HS-5 (cell line): ENCODE measurements at regions not wholly inside any gene's neighbourhood (a gene's known extent, or its start where the extent isn't known, plus 50 kb on each side); places are given as distances from the start of the nearest gene placed in this dataset.
"Not testable (repeated sequence)": the region's sequence is repeated elsewhere in the genome, so short reads cannot be mapped to it uniquely, and the experiment has no call there.

ENCODE experiments used
- DNase-seq: peaks from one replicate; pipeline ENCODE4 v3.0.0-alpha.2; 2012; ENCODE audit warnings: low read depth

DNA sequence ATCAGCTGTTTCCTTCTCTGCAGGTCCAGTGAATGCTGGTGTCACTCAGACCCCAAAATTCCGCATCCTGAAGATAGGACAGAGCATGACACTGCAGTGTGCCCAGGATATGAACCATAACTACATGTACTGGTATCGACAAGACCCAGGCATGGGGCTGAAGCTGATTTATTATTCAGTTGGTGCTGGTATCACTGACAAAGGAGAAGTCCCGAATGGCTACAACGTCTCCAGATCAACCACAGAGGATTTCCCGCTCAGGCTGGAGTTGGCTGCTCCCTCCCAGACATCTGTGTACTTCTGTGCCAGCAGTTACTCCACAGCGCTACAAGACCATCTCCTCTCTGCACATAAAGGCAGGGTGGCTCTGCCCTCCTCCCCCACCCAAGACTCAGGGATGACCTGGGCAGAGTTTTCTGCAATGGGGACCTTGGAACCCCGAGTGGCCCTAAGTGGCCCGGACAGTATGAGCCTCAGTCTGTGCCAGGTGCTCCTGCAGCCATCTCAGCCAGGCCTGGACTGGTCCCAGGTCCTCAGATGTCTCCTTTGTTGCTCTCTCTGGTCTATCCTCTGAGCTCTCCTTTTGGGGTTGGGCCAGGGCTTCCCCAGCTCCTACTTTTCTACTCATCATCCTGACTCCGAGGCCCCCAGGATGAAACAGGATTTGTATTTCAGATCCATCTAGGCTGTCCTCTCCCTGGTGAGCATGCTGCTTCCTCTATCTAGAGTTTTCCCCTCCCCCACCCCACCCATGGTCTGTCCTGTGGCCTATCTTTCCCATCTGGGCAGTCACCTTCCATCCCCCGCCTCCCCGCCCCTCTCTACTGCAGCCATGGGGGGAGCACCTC lies 212.1 kb upstream of the PRSS58 start:
- no peak for DNase-seq

DNA sequence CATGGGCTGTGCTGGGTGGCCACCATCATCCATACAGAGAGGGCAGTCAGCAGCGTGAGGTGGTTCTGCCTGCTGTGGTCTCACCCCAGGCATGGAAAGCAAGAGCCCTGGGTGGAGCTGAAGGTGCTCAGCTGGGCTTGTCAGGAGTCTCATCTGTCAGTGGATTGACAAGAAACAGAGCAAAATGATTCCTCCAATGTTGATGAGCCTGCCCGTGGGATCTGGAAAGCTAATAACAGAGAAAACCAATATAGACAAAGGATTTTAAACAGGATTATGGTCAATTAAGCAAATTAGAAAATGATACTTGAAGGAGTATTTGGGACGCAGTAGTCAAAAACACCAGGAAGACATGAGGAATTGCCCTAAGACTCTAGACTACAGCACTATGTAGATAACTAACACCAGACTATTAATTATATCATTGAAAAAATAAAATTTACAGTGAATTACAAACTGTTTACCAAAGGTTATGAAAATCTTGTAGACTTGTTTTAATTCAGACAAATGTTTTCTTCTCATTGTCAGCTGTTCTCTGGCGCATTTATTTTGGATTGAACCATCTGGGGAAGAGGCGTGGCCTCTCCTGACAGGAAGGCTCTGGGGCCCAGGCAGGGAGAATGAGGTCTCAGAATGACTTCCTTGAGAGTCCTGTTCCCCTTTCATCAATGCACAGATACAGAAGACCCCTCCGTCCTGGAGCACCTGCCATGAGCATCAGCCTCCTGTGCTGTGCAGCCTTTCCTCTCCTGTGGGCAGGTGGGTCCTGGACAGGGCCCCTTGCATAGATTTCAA lies 211.2 kb upstream of the PRSS58 start:
- no peak for DNase-seq

DNA sequence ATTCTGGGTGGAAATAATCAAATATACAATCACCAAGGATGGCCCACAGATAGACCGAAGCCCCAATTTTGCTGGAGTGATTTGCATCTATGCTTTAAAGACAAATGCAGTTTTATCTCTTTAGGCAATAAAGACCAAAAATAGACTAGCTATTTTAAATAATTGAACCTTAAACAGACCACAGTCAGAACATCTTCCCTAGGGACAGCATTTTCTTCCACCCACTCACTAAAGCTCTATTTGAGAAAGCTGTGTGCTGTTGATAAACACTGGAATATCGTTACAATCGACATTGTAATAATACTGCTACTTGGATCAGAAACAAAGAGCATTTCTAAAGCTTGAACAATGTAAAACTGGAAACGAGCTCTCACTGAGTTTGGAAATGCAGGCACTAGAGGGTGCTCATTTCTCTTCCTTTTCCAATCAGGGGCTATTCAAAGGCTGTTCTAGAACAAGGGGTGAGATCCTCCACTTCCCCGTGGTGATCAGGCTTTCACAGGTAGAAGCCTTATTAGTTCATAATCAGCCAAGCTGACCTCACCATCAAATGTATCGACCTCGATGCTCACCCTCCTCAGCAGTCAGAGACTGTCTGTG lies 209.3 kb upstream of the PRSS58 start:
- not testable (repeated sequence) for DNase-seq

DNA sequence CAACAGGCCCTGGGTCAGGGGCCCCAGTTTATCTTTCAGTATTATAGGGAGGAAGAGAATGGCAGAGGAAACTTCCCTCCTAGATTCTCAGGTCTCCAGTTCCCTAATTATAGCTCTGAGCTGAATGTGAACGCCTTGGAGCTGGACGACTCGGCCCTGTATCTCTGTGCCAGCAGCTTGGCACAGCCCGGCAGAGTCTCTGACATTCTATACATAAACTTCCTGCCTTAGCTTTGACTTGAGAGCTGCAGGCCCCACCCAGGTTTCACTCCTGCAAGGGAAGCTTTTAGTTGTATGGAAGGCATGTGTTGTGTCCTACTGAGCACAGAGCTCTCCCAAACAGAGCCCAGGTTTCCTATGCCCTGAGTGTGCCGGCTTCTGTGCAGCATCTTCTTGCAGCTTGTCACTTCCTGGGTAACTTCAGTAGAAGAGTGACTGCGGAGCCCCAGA lies 205.6 kb upstream of the PRSS58 start:
- DNase-seq, result no peak

DNA sequence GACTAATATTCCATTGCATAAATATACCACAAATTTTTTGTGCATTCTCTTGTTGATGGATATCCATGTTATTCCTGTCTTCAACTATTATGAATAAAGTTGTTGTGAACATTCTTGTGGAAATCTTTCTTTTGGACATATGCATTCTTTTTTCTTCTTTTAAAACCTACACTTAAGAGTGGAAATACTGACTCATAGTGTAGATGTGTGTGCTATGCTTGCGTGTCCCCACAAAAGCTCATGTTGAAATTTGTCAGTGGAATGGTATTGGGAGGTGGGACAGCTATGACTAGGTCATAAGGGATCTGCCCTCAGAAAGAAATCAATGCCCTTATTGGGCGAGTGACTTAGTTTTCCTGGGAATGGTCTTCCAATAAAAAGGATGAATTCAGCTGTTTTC lies 203.6 kb upstream of the PRSS58 start:
- peak; percentile 86 for DNase-seq

DNA sequence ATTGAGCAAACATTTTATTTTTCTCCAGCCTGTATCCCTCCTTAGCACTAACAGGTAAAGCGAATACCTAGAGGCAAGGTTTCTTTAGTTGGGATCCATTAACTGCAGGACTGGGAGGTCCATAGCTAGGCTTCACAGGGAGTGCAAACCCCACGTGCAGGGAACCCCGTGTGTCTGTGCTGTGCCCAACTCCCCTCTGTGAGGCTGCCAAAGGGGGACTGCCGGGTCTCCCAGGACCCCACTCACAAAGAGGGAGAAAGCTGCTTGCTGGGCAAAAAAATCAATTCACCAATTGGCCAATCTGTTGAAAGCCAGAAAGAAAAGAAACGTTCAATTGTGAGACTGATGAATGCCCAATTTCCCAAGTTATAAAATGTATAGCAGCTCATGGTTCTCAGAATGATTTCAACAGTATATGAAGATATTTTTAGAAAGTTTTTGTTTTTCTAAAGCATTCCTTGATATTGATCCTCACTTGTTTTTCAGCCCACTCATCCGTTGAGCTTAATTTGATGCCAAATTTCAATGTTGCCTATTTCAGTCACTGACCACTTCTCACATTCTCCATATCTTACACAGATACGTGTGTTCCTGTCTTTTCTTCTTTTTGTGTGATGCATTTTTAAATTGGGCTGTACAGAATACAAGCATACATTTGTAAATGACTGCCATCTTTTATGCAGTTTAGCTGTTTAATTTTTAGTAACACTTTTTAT lies 202.7 kb upstream of the PRSS58 start:
- no peak for DNase-seq

DNA sequence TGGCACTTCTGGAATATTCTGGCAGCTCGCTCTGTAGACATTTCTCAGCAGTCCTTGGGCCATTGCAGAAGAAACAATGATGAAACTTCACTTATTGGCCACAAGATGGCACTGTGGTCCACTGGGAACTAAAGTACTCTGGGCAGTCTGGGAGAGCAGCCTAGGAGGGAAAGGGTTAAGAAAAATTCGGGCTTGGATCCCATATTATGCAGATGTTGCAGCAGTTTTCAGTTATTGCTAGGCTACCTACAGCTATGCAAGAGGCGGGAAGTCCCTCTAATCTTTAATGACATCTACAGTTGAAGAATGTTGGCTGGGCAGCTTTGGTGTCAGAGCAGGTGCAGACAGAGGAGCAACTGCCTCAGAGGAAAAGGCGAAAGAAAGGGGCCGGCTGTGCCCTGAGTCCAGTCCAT lies 201.7 kb upstream of the PRSS58 start:
- peak; percentile 63 for DNase-seq

DNA sequence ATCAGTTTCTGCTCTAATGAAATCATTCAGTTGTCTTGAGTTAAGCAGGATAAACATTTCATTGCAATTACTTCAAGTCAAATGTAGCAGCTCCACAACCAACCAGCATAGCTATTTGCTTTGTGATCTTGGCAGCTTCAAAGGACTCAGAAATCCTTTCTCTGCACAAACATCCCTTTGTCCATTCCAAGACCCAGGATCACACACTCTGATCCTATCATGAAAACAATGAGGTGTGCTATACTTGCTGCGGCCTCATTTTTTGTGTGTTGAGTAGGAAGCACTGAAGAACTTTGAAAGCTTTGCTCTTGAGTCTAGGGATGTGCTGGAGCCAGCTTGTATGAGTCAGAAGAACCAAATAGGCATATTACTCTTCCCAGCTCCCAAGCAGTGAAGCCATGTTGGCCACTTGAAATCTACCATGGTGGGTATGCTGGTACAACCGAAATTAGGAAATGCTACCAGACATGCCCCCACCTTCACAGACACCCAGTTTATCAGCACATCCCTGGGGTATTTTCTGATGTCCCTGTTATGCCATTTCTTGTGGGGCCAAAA lies 199.4 kb upstream of the PRSS58 start:
- no peak for DNase-seq

DNA sequence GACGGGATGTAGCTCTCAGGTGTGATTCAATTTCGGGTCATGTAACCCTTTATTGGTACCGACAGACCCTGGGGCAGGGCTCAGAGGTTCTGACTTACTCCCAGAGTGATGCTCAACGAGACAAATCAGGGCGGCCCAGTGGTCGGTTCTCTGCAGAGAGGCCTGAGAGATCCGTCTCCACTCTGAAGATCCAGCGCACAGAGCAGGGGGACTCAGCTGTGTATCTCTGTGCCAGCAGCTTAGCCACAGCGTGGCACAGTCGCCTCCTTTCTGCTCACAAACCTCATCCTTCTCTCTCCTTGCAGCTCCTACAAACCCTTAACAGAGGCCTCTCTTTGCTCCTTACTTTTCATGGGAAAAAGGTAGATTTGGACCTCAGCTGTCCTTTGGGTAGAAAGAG lies 197.5 kb upstream of the PRSS58 start:
- no peak for DNase-seq

DNA sequence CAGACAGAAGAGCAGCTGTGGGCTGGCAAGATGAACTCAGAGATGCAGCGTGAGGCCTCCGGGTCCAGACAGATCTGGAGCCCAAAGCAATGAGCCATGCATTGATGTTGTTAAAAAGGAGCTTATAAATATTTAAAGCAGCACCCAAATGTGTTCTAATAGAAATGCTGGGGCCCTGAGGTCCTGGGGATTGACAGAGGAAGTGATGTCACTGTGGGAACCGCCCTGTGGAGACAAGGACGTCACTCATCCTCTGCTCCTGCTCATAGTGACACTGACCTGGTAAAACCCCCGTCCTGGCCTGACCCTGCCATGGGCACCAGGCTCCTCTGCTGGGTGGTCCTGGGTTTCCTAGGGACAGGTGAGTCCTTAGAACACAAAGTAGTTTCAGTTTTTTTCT lies 197.0 kb upstream of the PRSS58 start:
- DNase-seq, result no peak

DNA sequence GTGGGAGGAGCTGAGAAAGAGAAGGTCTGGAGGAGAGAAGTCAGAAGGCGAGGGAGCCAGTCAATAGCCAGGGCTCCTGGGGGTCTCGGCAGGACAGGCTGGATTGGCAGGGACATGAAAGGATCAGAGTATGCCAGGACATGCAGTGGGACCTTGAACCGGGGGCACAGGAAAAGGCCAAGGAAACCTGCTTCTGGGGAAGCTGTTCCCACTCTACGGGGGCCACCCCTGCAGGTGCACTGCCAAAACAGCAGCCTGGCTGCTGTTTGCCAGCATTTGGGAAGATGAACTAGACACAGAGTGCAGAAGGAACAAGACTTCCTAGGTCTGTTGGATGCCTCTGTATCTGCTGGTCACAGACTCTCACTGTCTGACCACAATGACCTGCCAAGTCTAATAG lies 194.9 kb upstream of the PRSS58 start:
- no peak for DNase-seq

DNA sequence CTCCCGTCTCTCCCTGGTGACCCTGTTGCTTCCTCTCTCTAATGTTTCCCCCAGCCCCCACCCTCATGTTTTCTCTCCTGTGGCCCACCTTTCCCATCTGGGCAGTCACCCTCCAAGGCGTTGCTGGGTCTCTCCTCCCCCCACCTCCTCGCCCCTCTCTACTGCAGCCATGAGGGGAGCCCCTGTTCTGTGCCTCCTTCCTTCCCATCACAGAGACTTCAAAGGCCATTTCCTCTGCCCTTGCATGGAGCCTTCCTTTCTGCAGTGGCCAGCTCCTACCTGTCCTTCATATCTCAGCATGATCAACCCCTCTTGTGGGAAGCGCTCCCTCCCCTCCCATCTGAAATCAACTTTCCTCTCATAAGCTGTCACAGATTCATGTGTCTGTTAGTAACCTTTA lies 194.0 kb upstream of the PRSS58 start:
- DNase-seq, result no peak

DNA sequence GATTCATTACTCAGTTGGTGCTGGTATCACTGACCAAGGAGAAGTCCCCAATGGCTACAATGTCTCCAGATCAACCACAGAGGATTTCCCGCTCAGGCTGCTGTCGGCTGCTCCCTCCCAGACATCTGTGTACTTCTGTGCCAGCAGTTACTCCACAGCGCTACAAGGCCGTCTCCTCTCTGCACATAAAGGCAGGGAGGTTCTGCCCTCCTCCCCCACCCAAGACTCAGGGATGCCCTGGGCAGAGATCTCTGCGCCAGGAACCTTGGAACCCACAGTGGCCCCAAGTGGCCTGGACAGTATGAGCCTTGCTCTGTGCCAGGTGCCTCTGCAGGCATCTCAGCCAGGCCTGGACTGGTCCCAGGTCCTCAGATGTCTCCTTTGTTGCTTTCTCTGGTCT lies 193.4 kb upstream of the PRSS58 start:
- DNase-seq, result no peak

DNA sequence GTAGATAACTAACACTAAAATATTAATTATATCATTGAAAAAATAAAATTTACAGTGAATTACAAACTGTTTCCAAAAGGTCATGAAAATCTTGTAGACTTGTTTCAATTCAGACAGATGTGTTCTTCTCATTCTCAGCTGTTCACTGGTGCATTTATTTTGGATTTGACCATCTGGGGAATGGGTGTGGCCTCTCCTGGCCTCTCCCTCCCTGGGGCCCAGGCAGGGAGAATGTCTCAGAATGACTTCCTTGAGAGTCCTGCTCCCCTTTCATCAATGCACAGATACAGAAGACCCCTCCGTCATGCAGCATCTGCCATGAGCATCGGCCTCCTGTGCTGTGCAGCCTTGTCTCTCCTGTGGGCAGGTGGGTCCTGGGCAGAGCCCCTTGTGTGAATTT lies 192.8 kb upstream of the PRSS58 start:
- DNase-seq, result no peak

DNA sequence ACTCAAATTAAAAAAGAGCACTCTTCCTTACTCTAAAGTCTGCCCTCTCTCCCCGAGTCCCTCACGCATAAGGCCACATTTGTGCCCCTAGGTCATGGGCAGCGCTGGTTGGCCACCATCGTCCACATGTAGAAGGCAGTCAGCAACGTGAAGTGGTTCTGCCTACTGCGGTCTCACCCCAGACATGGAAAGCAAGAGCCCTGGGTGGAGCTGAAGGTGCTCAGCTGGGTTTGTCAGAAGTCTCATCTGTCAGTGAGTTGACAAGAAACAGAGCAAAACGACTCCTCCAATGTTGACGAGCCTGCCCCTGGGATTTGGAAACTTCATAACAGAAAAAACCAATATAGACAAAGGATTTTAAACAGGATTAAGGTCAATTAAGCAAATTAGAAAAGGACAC lies 192.3 kb upstream of the PRSS58 start:
- no peak for DNase-seq

DNA sequence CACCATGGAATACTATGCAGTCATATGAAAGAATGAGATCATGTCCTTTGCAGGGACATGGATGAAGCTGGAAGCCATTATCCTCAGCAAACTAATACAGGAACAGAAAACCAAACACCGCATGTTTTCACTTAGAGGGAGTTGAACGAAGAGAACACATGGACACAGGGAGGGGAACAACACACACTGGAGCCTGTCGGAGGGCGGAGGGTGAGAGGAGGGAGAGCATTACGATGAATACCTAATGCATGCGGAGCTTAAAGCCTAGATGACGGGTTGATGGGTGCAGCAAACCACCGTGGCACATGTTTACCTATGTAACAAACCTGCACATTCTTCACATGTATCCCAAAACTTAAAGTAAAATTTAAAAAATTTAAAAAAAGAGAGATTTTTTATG lies 191.0 kb upstream of the PRSS58 start:
- not testable (repeated sequence) for DNase-seq

DNA sequence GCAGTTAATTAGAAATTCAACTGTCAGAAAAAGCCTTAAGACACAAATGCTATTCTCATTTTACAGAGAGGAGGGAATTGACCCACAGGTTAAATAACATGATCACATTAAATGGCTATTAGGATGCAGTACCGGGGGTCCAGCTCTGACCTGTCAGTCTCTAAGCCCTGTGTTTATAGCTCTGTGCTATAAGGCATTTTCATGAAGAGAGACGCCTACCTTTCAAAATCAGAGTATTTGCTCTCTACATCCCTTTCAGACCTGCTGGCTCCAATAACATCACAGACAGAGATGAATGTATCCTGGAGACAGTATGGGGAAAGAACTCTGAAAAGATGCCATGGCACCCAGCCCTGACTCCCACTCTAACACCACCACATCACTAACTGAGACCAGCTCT lies 189.9 kb upstream of the PRSS58 start:
- no peak for DNase-seq

DNA sequence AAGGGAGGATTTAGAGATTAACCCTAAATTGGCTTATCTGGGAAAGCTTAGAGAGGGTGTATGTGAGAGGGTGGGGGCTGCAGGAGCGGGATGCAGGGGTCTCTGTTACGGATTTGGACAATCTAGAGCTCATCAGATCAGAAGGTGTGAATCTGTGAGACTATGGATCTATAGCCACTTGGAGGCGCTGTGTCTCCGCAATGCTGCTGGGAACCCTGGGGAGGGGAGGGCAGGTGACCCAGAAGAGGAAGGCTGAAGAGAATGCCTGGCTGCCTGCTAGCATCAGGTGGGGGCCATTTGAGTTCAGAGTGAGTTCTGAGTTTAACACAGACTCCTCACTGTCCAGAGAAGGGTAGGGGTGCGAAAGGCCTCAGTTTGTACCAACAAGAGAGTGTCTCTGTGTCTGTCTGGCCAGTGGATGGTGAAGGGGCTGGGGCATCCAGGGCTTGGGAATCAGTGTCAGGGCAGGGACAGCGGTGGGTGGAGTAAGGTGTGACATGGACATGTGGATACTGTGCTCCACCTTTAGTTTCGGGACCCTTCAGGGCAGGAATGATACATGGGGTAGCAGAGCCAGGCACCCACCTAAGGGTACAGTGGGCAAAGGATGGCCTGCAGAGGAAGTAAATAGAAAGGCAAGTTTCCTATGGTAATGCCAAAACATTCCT lies 187.3 kb upstream of the PRSS58 start:
- no peak for DNase-seq

DNA sequence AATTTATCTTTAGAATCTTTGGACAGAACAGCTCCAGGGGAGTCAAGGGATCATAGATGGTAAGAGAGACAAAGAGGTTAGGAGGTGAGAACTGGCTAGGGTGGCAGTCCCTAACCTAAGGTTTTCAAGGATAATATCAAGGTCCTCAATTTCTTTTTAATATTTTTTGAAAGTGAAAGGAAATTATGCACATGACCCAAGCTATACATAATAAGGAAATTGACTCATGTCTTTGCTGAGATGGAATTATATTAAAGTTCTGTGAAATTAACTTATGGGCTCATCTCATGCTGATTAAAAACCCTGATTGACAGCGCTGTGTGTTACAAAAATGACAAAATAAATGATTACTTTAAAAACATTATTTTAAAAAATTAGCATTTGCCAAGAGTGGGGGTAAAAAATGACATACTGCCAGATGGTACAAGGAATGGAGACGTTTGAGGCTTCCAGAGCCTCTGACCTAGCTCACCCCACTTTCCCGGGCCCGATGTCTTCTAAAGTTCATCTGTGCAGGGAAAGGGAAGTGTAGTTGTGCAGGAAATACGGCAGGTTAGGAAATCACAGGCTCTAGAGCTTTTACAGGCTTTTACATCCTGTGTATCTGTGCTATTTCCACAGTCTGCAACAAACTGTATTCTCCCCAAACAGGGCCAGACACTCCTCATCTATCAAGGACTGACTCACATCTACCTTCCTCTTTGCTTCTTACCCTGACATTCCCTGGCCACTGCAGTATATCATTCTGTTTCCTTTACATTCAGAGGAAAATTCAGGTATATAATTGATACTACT lies 185.6 kb upstream of the PRSS58 start:
- DNase-seq, result no peak

DNA sequence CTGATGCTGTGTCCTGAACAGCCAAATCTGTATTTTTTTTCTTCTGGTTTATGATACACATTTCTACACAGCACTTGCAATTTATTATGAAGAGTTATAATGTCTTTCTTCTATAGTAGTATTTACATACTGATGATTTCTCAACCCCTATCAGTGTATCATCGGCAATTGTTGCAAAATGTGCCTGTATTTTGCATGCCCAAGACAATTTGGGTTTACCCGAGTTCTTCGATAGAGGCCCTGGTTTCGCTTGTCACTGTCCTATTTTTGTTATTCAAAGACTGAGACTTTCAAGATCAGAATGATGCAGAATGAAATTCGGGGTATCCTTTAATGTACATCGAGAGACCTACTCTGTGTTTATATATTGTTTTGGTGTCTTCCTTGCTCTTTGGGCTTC lies 184.5 kb upstream of the PRSS58 start:
- DNase-seq, result no peak
